GM12891 (cell line): ENCODE measurements at regions not wholly inside any gene's neighbourhood (a gene's known extent, or its start where the extent isn't known, plus 50 kb on each side); places are given as distances from the start of the nearest gene placed in this dataset.

ENCODE experiments used
- PAX5 ChIP-seq: IDR thresholded peaks from 2 replicates; pipeline ENCODE4 v1.6.1; 2011; ENCODE audit warnings: low read length, moderate library complexity, mild to moderate bottlenecking; ENCODE audit not compliant: insufficient read depth, severe bottlenecking
- POLR2A ChIP-seq: IDR thresholded peaks from 2 replicates; pipeline ENCODE4 v1.6.1; 2011; ENCODE audit warnings: low read depth, low read length, control low read depth
- POLR2AphosphoS5 ChIP-seq: IDR thresholded peaks from 2 replicates; pipeline ENCODE4 v1.6.1; 2011; ENCODE audit warnings: low read depth, low read length, control low read depth
- SPI1 ChIP-seq: IDR thresholded peaks from 2 replicates; pipeline ENCODE4 v1.6.1; 2011; ENCODE audit warnings: low read depth, low read length, control low read depth
- TAF1 ChIP-seq: IDR thresholded peaks from 2 replicates; pipeline ENCODE4 v1.6.1; 2011; ENCODE audit warnings: low read depth, low read length, control low read depth

DNA sequence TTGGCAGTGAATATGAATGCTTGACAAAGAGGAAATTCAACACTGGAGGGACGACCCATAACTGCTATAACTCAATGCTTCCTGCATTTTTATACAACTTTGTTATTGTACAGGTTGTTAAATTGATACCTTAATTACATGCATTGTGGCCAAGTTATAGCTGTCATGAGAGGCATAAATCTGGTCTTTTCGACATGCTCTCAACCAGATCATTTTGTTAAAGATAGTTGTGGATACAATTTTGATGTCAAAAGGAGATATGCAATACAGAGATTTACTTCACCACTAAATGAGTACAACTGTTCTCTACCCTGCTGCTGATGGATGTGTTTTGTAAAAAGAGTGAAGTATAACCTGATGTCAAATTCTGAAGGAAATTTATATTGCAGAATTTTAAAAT lies 946.0 kb downstream of the GALC start:
- TF ChIP-seq POLR2A (no peak), POLR2AphosphoS5 (no peak), PAX5 (no peak), TAF1 (no peak), SPI1 (no peak)
